HG02588 (cell line): ENCODE measurements at regions not wholly inside any gene's neighbourhood (a gene's known extent, or its start where the extent isn't known, plus 50 kb on each side); places are given as distances from the start of the nearest gene placed in this dataset.
"Not testable (repeated sequence)": the region's sequence is repeated elsewhere in the genome, so short reads cannot be mapped to it uniquely, and the experiment has no call there.

ENCODE experiments used
- ATAC-seq: cut with Tn5 transposase; IDR thresholded peaks from one replicate; pipeline ENCODE4 v1.9.1; 2021; ENCODE audit warnings: mild to moderate bottlenecking, moderate library complexity; ENCODE audit not compliant: unreplicated experiment

- ATAC-seq: not testable (repeated sequence)
These were observed 368.0 kb downstream of the CDY2B start for GRCh38 chrY:17511984-17512383.

- ATAC-seq: not testable (repeated sequence)
These were observed 368.5 kb downstream of the CDY2B start for GRCh38 chrY:17511476-17511875.

GRCh38 chrY:17505834-17506233 lies 374.2 kb downstream of the CDY2B start:
- not testable (repeated sequence) for ATAC-seq

GRCh38 chrY:17484763-17485162 lies 395.3 kb downstream of the CDY2B start:
- ATAC-seq: not testable (repeated sequence)

GRCh38 chrY:17484157-17484556 lies 395.9 kb downstream of the CDY2B start:
- not testable (repeated sequence) for ATAC-seq

GRCh38 chrY:17481389-17482022 lies 398.5 kb downstream of the CDY2B start:
- ATAC-seq: peak; percentile 57

- ATAC-seq: not testable (repeated sequence)
These were observed 408.0 kb downstream of the CDY2B start for GRCh38 chrY:17472068-17472467.

- peak; percentile 65 for ATAC-seq
These were observed 420.3 kb downstream of the CDY2B start for GRCh38 chrY:17459753-17460152.

- ATAC-seq: no peak
These were observed 449.4 kb downstream of the CDY2B start for GRCh38 chrY:17430570-17431166.

- no peak for ATAC-seq
These were observed 481.5 kb downstream of the CDY2B start for GRCh38 chrY:17398336-17399072.

GRCh38 chrY:17397659-17398058 lies 482.4 kb downstream of the CDY2B start:
- no peak for ATAC-seq

- no peak for ATAC-seq
These were observed 498.5 kb downstream of the CDY2B start for GRCh38 chrY:17381431-17382070.

- no peak for ATAC-seq
These were observed 501.7 kb downstream of the CDY2B start for GRCh38 chrY:17378326-17378725.

- no peak for ATAC-seq
These were observed 511.6 kb downstream of the CDY2B start for GRCh38 chrY:17368413-17368812.

- no peak for ATAC-seq
These were observed 513.6 kb downstream of the CDY2B start for GRCh38 chrY:17366400-17366799.

- no peak for ATAC-seq
These were observed 541.0 kb downstream of the CDY2B start for GRCh38 chrY:17339028-17339427.

GRCh38 chrY:17330733-17331132 lies 549.3 kb downstream of the CDY2B start:
- peak; percentile 50 for ATAC-seq

GRCh38 chrY:17319916-17320315 lies 560.1 kb downstream of the CDY2B start:
- ATAC-seq: no peak

- ATAC-seq: no peak
These were observed 561.4 kb downstream of the CDY2B start for GRCh38 chrY:17318631-17319030.

- ATAC-seq: no peak
These were observed 603.0 kb downstream of the CDY2B start for GRCh38 chrY:17277056-17277455.

- no peak for ATAC-seq
These were observed 620.5 kb downstream of the CDY2B start for GRCh38 chrY:17259497-17259896.

GRCh38 chrY:17238406-17238805 lies 641.6 kb downstream of the CDY2B start:
- no peak for ATAC-seq
